ENCODE measurements at regions not wholly inside any gene's neighbourhood (a gene's known extent, or its start where the extent isn't known, plus 50 kb on each side); places are given as distances from the start of the nearest gene placed in this dataset.

GRCh38 chr1:221201773-221202172 is 322.5 kb downstream of the HLX start:
- no peaks in the 10 kb centered on the region for H3F3A ChIP-seq (ENCODE audit: low read length, unreplicated experiment)

GRCh38 chr1:221203224-221204054 is 324.2 kb downstream of the HLX start:
- Histone ChIP-seq H3K9ac (ENCODE audit: low read length) (peak overlapping the region; percentile 4; the same call in 1 of the 2 replicates), H2AFZ (ENCODE audit: low read length) (no peak overlapping the region), H4K20me1 (ENCODE audit: low read length) (no peaks in the 10 kb centered on the region), H3K9me2 (replicated peaks; ENCODE audit: low read length) (no peaks in the 10 kb centered on the region), H3K9me3 (ENCODE audit: low read length) (no peaks in the 10 kb centered on the region), H3K4me3 (ENCODE audit: low read length) (no peak overlapping the region), H3K4me2 (ENCODE audit: low read length) (peak overlapping the region; percentile 24; the same call in 1 of the 2 replicates), H3F3A (ENCODE audit: low read length, unreplicated experiment) (no peaks in the 10 kb centered on the region), H3K4me1 (ENCODE audit: insufficient read depth, low read length) (peaks cover 17% of the 10 kb centered on the region), H3K36me3 (ENCODE audit: low read depth, low read length) (no peaks in the 10 kb centered on the region), H3K27me3 (ENCODE audit: low read length) (no peaks in the 10 kb centered on the region), H3K79me2 (ENCODE audit: low read length) (no peaks in the 10 kb centered on the region), H3K27ac (ENCODE audit: low read length) (peak overlapping the region; percentile 8; the same call in 1 of the 2 replicates)
- POLR2A ChIA-PET (ENCODE audit: unreplicated experiment) = interaction anchor here (0.6 kb wide), 1 partner anchor 39 kb away, joined by 3 read pairs; no protein-coding TSS in a partner anchor
- TF ChIP-seq, protein P1, sequence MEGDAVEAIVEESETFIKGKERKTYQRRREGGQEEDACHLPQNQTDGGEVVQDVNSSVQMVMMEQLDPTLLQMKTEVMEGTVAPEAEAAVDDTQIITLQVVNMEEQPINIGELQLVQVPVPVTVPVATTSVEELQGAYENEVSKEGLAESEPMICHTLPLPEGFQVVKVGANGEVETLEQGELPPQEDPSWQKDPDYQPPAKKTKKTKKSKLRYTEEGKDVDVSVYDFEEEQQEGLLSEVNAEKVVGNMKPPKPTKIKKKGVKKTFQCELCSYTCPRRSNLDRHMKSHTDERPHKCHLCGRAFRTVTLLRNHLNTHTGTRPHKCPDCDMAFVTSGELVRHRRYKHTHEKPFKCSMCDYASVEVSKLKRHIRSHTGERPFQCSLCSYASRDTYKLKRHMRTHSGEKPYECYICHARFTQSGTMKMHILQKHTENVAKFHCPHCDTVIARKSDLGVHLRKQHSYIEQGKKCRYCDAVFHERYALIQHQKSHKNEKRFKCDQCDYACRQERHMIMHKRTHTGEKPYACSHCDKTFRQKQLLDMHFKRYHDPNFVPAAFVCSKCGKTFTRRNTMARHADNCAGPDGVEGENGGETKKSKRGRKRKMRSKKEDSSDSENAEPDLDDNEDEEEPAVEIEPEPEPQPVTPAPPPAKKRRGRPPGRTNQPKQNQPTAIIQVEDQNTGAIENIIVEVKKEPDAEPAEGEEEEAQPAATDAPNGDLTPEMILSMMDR (conservative IDR thresholded peaks at IDR 0.05; ENCODE audit: low read depth, low read length) = peak; percentile 87
- no peak for TF ChIP-seq EZH2 (IDR thresholded peaks at IDR 0.05; ENCODE audit: low read length, unreplicated experiment)
- TF ChIP-seq EZH2phosphoT487 (IDR thresholded peaks at IDR 0.05; ENCODE audit: borderline replicate concordance, low read length) = no peak
- ATAC-seq (peak; percentile 95), DNase-seq (peak; percentile 94)
- CTCF ChIA-PET = interaction anchor here (0.5 to 1.4 kb wide), 15 partner anchors 11 to 417 kb away, joined by 3 to 8 read pairs (median 4); partner anchors contain the start of genes HLX and MTARC1
- intact Hi-C loops (cut with micrococcal nuclease) = loop anchor here (1.0 to 5.0 kb wide), 11 partner anchors 37 to 391 kb away; partner anchors contain the start of gene HLX
- BruUV-seq (replicated peaks) = no TSS peak

More at GRCh38 chr1:221201773-221202172, 322.5 kb downstream of the HLX start:
- intact Hi-C loops (cut with micrococcal nuclease) = loop anchor here (2.0 to 5.0 kb wide), 5 partner anchors 99 to 389 kb away; no protein-coding TSS in a partner anchor
- H3K9ac ChIP-seq (ENCODE audit: low read length) = no peak overlapping the region
- POLR2A ChIA-PET (ENCODE audit: unreplicated experiment) = no interaction called here
- H4K20me1 ChIP-seq (ENCODE audit: low read length) = no peaks in the 10 kb centered on the region
- ATAC-seq (no peak), DNase-seq (no peak)
- H3K36me3 ChIP-seq (ENCODE audit: low read depth, low read length) = no peaks in the 10 kb centered on the region
- CTCF ChIA-PET = interaction anchor here (0.7 kb wide), 1 partner anchor 72 kb away, joined by 3 read pairs; no protein-coding TSS in a partner anchor
- BruUV-seq (replicated peaks) = no TSS peak
- no peak overlapping the region for H2AFZ ChIP-seq (ENCODE audit: low read length)
- H3K27me3 ChIP-seq (ENCODE audit: low read length) = no peaks in the 10 kb centered on the region
- H3K9me2 ChIP-seq (replicated peaks; ENCODE audit: low read length) = no peaks in the 10 kb centered on the region
- no peak for TF ChIP-seq EZH2phosphoT487 (IDR thresholded peaks at IDR 0.05; ENCODE audit: borderline replicate concordance, low read length)
- TF ChIP-seq, protein P1 (conservative IDR thresholded peaks at IDR 0.05; ENCODE audit: low read depth, low read length) = no peak
- TF ChIP-seq EZH2 (IDR thresholded peaks at IDR 0.05; ENCODE audit: low read length, unreplicated experiment) = no peak
- no peak overlapping the region for H3K27ac ChIP-seq (ENCODE audit: low read length)
- peaks cover 3% of the 10 kb centered on the region; the same call in 1 of the 2 replicates for H3K9me3 ChIP-seq (ENCODE audit: low read length)
- H3K4me2 ChIP-seq (ENCODE audit: low read length) = no peak overlapping the region
- peaks cover 17% of the 10 kb centered on the region for H3K4me1 ChIP-seq (ENCODE audit: insufficient read depth, low read length)
- no peak overlapping the region for H3K4me3 ChIP-seq (ENCODE audit: low read length)
- no peaks in the 10 kb centered on the region for H3K79me2 ChIP-seq (ENCODE audit: low read length)

Data from PC-3 (cell line).